ENCODE measurements at regions not wholly inside any gene's neighbourhood (a gene's known extent, or its start where the extent isn't known, plus 50 kb on each side); places are given as distances from the start of the nearest gene placed in this dataset.
A peak's percentile ranks its signal among the peaks of the same experiment; 100 is the strongest.

GRCh38 chr5:101431201-101431600 lies 528.1 kb upstream of the ST8SIA4 start:
- no peak overlapping the region for H3K4me3 ChIP-seq (ENCODE audit: low read depth, low read length)
- no peaks in the 10 kb centered on the region for H3K27me3 ChIP-seq (ENCODE audit: control insufficient read depth, insufficient read depth, low read length)
- H3K4me1 ChIP-seq (ENCODE audit: control insufficient read depth, insufficient read depth, low read length) = no peaks in the 10 kb centered on the region
- no peak for DNase-seq (ENCODE audit: low read depth in 4 of 6, low spot score in 6 of 6)
- no CpG with 5 or more reads among the region's 1 CpG for WGBS (ENCODE audit: insufficient coverage)
- H3K9me3 ChIP-seq (ENCODE audit: control insufficient read depth, insufficient read depth, low read length) = no peaks in the 10 kb centered on the region
- H3K27ac ChIP-seq (ENCODE audit: low read depth, low read length) = no peak overlapping the region
- H3K36me3 ChIP-seq (ENCODE audit: control insufficient read depth, insufficient read depth, low read length) = no peaks in the 10 kb centered on the region

GRCh38 chr5:101430551-101430950 lies 527.5 kb upstream of the ST8SIA4 start:
- Histone ChIP-seq H3K27me3 (ENCODE audit: control insufficient read depth, insufficient read depth, low read length) (no peaks in the 10 kb centered on the region), H3K27ac (ENCODE audit: low read depth, low read length) (no peak overlapping the region), H3K36me3 (ENCODE audit: control insufficient read depth, insufficient read depth, low read length) (no peaks in the 10 kb centered on the region), H3K9me3 (ENCODE audit: control insufficient read depth, insufficient read depth, low read length) (no peaks in the 10 kb centered on the region), H3K4me1 (ENCODE audit: control insufficient read depth, insufficient read depth, low read length) (no peaks in the 10 kb centered on the region), H3K4me3 (ENCODE audit: low read depth, low read length) (no peak overlapping the region)
- no peak for DNase-seq (ENCODE audit: low read depth in 4 of 6, low spot score in 6 of 6)
- no CpG with 5 or more reads among the region's 2 CpGs for WGBS (ENCODE audit: insufficient coverage)

GRCh38 chr5:101429241-101429640 lies 526.2 kb upstream of the ST8SIA4 start:
- Histone ChIP-seq H3K27ac (ENCODE audit: low read depth, low read length) (no peak overlapping the region), H3K36me3 (ENCODE audit: control insufficient read depth, insufficient read depth, low read length) (no peaks in the 10 kb centered on the region), H3K4me1 (ENCODE audit: control insufficient read depth, insufficient read depth, low read length) (no peaks in the 10 kb centered on the region), H3K4me3 (ENCODE audit: low read depth, low read length) (no peak overlapping the region), H3K27me3 (ENCODE audit: control insufficient read depth, insufficient read depth, low read length) (no peaks in the 10 kb centered on the region), H3K9me3 (ENCODE audit: control insufficient read depth, insufficient read depth, low read length) (no peaks in the 10 kb centered on the region)
- no CpG with 5 or more reads among the region's 1 CpG for WGBS (ENCODE audit: insufficient coverage)
- DNase-seq (ENCODE audit: low read depth in 4 of 6, low spot score in 6 of 6) = no peak

DNA sequence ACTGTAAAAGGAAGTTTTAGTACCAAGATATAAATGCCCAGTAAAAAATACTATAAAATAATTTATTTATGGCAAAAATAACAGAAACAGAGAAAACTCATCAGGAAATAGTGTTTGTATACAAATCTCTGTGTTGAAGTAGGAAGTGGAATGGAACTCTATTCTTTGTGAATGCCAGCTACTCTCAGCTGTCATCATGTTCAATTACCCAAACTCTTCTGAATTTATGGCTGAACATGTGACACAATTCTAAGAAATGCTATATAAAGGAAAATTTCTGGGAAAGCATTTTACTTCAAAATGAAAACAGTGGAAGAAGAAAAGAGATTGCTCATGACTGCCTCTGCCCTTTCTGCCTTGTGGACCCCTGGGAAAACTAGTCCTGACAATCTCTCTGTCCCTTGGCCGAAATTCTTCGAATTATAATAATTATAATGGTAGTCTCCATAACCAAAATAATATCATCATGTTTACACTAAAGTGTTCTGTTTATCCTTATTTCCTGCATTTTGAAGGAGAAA lies 522.3 kb upstream of the ST8SIA4 start:
- Histone ChIP-seq H3K27ac (ENCODE audit: low read depth, low read length) (no peak overlapping the region), H3K9me3 (ENCODE audit: control insufficient read depth, insufficient read depth, low read length) (no peaks in the 10 kb centered on the region), H3K27me3 (ENCODE audit: control insufficient read depth, insufficient read depth, low read length) (no peaks in the 10 kb centered on the region), H3K4me3 (ENCODE audit: low read depth, low read length) (no peak overlapping the region), H3K4me1 (ENCODE audit: control insufficient read depth, insufficient read depth, low read length) (no peaks in the 10 kb centered on the region), H3K36me3 (ENCODE audit: control insufficient read depth, insufficient read depth, low read length) (no peaks in the 10 kb centered on the region)
- no peak for DNase-seq (ENCODE audit: low read depth in 4 of 6, low spot score in 6 of 6)
- WGBS (ENCODE audit: insufficient coverage) = no CpG with 5 or more reads among the region's 2 CpGs

DNA sequence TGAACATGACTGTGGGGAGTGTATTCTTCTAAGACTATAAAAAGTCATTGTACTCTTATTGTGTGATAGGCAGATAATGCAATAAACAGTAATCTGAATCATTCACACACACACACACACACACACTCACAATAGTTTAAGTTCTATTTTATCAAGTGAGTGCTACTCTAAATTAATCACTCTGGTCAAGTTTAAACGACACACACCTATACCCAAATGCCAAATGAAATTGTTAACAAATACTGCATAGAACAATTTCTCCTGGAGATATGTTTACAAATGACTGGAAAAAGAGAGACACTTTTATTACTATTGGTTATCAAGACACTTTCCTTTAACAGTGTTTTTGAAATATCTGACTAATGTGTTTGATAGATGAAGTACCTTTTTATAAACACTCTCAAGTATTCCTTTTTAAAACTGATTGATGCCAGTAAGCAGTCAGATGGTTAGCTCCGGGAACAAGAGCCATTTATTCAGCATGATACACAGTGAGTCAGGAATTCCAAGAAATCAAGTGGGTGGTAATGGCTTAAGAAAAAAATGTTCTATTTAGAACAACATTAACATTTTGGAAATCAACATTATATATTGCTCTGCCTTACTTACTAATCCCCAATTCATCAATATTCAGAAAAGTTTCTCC lies 521.6 kb upstream of the ST8SIA4 start:
- Histone ChIP-seq H3K36me3 (ENCODE audit: control insufficient read depth, insufficient read depth, low read length) (no peaks in the 10 kb centered on the region), H3K27ac (ENCODE audit: low read depth, low read length) (no peak overlapping the region), H3K4me3 (ENCODE audit: low read depth, low read length) (no peak overlapping the region), H3K4me1 (ENCODE audit: control insufficient read depth, insufficient read depth, low read length) (no peaks in the 10 kb centered on the region), H3K27me3 (ENCODE audit: control insufficient read depth, insufficient read depth, low read length) (no peaks in the 10 kb centered on the region), H3K9me3 (ENCODE audit: control insufficient read depth, insufficient read depth, low read length) (no peaks in the 10 kb centered on the region)
- DNase-seq (ENCODE audit: low read depth in 4 of 6, low spot score in 6 of 6) = no peak
- WGBS (ENCODE audit: insufficient coverage) = no CpG with 5 or more reads among the region's 2 CpGs

DNA sequence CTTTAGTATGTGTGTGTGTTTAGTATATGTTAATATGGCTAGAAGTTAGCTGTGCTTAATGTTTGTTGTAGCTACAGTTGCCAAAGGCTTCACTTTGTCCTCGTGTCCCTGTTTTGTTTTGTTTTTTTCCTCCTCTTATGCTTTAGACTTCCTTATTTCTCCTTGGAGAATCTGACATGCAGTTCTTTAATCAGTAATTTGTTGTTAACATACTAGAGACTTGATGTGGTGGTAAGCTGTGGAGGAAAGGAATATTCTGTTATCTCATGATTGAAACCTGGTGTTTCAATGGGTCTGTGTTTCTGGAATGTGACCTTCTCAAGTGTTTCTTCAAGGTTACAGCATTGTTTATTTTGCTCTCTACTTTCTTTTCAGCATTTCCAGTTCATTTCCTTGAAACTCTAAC lies 515.6 kb upstream of the ST8SIA4 start:
- H3K9me3 ChIP-seq (ENCODE audit: control insufficient read depth, insufficient read depth, low read length) = no peaks in the 10 kb centered on the region
- no peak for DNase-seq (ENCODE audit: low read depth in 4 of 6, low spot score in 6 of 6)
- no CpG with 5 or more reads among the region's 1 CpG for WGBS (ENCODE audit: insufficient coverage)
- H3K4me3 ChIP-seq (ENCODE audit: low read depth, low read length) = no peak overlapping the region
- H3K36me3 ChIP-seq (ENCODE audit: control insufficient read depth, insufficient read depth, low read length) = no peaks in the 10 kb centered on the region
- H3K27ac ChIP-seq (ENCODE audit: low read depth, low read length) = no peak overlapping the region
- no peaks in the 10 kb centered on the region for H3K27me3 ChIP-seq (ENCODE audit: control insufficient read depth, insufficient read depth, low read length)
- no peaks in the 10 kb centered on the region for H3K4me1 ChIP-seq (ENCODE audit: control insufficient read depth, insufficient read depth, low read length)

DNA sequence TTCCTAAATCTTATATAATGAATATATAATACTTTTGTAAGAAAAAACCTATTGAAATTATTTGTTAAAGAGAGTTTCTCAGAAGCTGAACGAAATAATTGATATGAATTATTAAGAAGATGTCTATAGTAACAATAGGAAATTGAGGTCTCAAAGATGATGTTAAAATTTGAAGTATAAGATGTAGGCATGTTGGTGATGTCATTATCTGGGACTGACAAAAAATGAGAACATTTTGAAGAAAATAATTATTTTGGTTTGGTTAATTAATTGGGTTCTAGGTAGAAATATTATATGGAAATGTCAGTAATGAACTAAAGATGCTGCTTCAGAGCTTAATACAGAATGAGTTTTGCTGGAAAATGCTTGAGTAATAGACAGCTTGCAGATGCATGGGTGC lies 501.4 kb upstream of the ST8SIA4 start:
- Histone ChIP-seq H3K9me3 (ENCODE audit: control insufficient read depth, insufficient read depth, low read length) (no peaks in the 10 kb centered on the region), H3K36me3 (ENCODE audit: control insufficient read depth, insufficient read depth, low read length) (no peaks in the 10 kb centered on the region), H3K27ac (ENCODE audit: low read depth, low read length) (no peak overlapping the region), H3K4me1 (ENCODE audit: control insufficient read depth, insufficient read depth, low read length) (no peaks in the 10 kb centered on the region), H3K4me3 (ENCODE audit: low read depth, low read length) (no peak overlapping the region), H3K27me3 (ENCODE audit: control insufficient read depth, insufficient read depth, low read length) (no peaks in the 10 kb centered on the region)
- DNase-seq (ENCODE audit: low read depth in 4 of 6, low spot score in 6 of 6) = no peak
- WGBS (ENCODE audit: insufficient coverage) = 89% methylated on average over 1 of the region's 1 CpG

GRCh38 chr5:101393795-101394450 lies 490.8 kb upstream of the ST8SIA4 start:
- DNase-seq (ENCODE audit: low read depth in 4 of 6, low spot score in 6 of 6) = peak in 1 of 6 donors; percentile 9
- Histone ChIP-seq H3K27ac (ENCODE audit: low read depth, low read length) (no peak overlapping the region), H3K4me3 (ENCODE audit: low read depth, low read length) (no peak overlapping the region), H3K27me3 (ENCODE audit: control insufficient read depth, insufficient read depth, low read length) (no peaks in the 10 kb centered on the region), H3K9me3 (ENCODE audit: control insufficient read depth, insufficient read depth, low read length) (no peaks in the 10 kb centered on the region), H3K36me3 (ENCODE audit: control insufficient read depth, insufficient read depth, low read length) (no peaks in the 10 kb centered on the region), H3K4me1 (ENCODE audit: control insufficient read depth, insufficient read depth, low read length) (no peaks in the 10 kb centered on the region)
- WGBS (ENCODE audit: insufficient coverage) = 93% methylated on average over 3 of the region's 5 CpGs

DNA sequence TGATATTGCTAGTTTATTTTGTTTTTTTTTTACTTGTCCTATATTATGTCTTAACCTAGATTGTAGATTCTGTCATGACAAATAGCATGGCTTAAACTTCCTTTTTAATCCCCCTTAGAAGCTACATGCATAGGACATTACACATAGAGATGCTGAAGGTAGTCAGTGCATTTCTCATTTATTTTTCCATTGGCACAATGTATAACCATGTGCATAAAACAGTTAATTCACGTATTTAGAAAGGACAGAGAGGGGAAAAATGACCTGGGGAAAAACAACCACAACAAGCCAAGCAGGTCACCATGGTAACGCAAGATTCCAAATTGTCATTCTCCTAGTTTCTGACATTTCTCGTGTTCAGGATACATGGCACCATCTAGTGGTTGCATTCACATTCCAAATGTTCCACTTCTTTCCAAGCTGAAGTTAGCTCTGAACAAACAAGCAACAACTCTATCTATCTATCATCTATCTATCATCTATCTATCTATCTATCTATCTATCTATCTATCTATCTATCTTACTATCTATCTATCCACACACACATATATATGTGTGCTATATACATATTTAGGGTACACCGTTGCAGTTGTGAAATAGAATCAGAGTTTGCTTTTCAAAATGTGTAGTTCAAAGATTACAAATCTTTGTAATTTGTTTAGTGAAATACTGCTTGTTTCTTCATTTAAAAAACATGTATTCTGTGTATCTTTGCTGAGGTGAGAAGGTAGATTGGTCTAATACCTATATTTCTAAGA lies 487.2 kb upstream of the ST8SIA4 start:
- H3K27me3 ChIP-seq (ENCODE audit: control insufficient read depth, insufficient read depth, low read length) = no peaks in the 10 kb centered on the region
- H3K27ac ChIP-seq (ENCODE audit: low read depth, low read length) = no peak overlapping the region
- no peaks in the 10 kb centered on the region for H3K36me3 ChIP-seq (ENCODE audit: control insufficient read depth, insufficient read depth, low read length)
- 7% methylated on average over 3 of the region's 4 CpGs for WGBS (ENCODE audit: insufficient coverage)
- peak; percentile 55 to 96 (median 75) for DNase-seq (ENCODE audit: low read depth in 4 of 6, low spot score in 6 of 6)
- H3K4me3 ChIP-seq (ENCODE audit: low read depth, low read length) = no peak overlapping the region
- no peaks in the 10 kb centered on the region for H3K9me3 ChIP-seq (ENCODE audit: control insufficient read depth, insufficient read depth, low read length)
- no peaks in the 10 kb centered on the region for H3K4me1 ChIP-seq (ENCODE audit: control insufficient read depth, insufficient read depth, low read length)
